ENCODE measurements at regions not wholly inside any gene's neighbourhood (a gene's known extent, or its start where the extent isn't known, plus 50 kb on each side); places are given as distances from the start of the nearest gene placed in this dataset.

DNA sequence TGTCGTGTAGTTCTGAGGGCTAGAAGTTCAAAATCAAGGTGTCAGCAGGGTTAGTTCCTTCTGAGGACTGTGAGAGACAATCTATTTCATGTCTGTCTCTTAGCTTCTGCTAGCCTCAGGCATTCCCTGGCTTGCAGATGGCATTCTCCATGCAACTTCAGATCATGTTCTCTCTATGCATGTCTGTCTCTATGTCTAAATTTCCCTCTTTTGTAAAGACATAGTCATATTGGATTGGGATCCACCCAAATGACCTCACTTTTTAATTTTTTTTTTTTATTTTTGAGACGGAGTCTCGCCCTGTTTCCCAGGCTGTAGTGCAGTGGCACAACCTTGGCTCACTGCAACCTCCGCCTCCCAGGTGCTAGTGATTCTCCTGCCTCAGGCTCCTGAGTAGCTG lies 104.6 kb downstream of the RAP2B start:
- TF ChIP-seq, protein P1, sequence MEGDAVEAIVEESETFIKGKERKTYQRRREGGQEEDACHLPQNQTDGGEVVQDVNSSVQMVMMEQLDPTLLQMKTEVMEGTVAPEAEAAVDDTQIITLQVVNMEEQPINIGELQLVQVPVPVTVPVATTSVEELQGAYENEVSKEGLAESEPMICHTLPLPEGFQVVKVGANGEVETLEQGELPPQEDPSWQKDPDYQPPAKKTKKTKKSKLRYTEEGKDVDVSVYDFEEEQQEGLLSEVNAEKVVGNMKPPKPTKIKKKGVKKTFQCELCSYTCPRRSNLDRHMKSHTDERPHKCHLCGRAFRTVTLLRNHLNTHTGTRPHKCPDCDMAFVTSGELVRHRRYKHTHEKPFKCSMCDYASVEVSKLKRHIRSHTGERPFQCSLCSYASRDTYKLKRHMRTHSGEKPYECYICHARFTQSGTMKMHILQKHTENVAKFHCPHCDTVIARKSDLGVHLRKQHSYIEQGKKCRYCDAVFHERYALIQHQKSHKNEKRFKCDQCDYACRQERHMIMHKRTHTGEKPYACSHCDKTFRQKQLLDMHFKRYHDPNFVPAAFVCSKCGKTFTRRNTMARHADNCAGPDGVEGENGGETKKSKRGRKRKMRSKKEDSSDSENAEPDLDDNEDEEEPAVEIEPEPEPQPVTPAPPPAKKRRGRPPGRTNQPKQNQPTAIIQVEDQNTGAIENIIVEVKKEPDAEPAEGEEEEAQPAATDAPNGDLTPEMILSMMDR (IDR thresholded peaks at IDR 0.05; ENCODE audit: extremely low read depth in 1 of 2, insufficient read depth in 1 of 2, low read depth in 1 of 2, low read length in 2 of 2), result no peak
- TF ChIP-seq, protein P2, sequence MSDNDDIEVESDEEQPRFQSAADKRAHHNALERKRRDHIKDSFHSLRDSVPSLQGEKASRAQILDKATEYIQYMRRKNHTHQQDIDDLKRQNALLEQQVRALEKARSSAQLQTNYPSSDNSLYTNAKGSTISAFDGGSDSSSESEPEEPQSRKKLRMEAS (IDR thresholded peaks at IDR 0.05; ENCODE audit: insufficient read depth, insufficient read length), result no peak
- no peak for TF ChIP-seq JUN (IDR thresholded peaks at IDR 0.05; ENCODE audit: borderline replicate concordance, insufficient read depth, insufficient read length, low read depth)
- no peak for TF ChIP-seq POLR2A (IDR thresholded peaks at IDR 0.05; ENCODE audit: low read depth, low read length)
- TF ChIP-seq MYC (IDR thresholded peaks at IDR 0.05; ENCODE audit: low read depth, low read length), result no peak
- no peak for TF ChIP-seq POLR2AphosphoS5 (IDR thresholded peaks at IDR 0.05; ENCODE audit: insufficient read depth, low read depth, low read length)
- TF ChIP-seq EZH2 (IDR thresholded peaks at IDR 0.05; ENCODE audit: borderline replicate concordance, low read depth, low read length, severe bottlenecking), result no peak
